Neural cell (in vitro differentiated cells): ENCODE measurements at regions not wholly inside any gene's neighbourhood (a gene's known extent, or its start where the extent isn't known, plus 50 kb on each side); places are given as distances from the start of the nearest gene placed in this dataset.

Experiments
- H2AFZ ChIP-seq: fragments of 200-600, 300-800 bp; sonication (generic), shearing (Covaris generic); 2 replicates; pipeline ENCODE4 v1.6.0; 2014; ENCODE audit warnings: low read depth, mild to moderate bottlenecking, antibody characterized with exemption, low read length, moderate library complexity
- H3F3A ChIP-seq: fragments of 200-600 bp; shearing (Covaris generic); 2 replicates; pipeline ENCODE4 v1.6.1; 2016; ENCODE audit warnings: mild to moderate bottlenecking, moderate library complexity, mixed read lengths, antibody characterized with exemption, low read length; ENCODE audit not compliant: insufficient read depth, poor library complexity, severe bottlenecking
- H3K27ac ChIP-seq: fragments of 200-600, 300-800 bp; sonication (generic), shearing (Covaris generic); 2 replicates; pipeline ENCODE4 v1.5.1; 2014; ENCODE audit warnings: mild to moderate bottlenecking, low read length, moderate library complexity
- H3K27me3 ChIP-seq: fragments of 300-800, 200-600 bp; sonication (generic), shearing (Covaris generic); 2 replicates; pipeline ENCODE4 v1.6.0; 2014; ENCODE audit warnings: mild to moderate bottlenecking, low read depth, low read length, moderate library complexity; ENCODE audit not compliant: insufficient read depth
- H3K36me3 ChIP-seq: fragments of 300-800, 200-600 bp; sonication (generic), shearing (Covaris generic); 2 replicates; pipeline ENCODE4 v1.5.1; 2014; ENCODE audit warnings: mild to moderate bottlenecking, antibody characterized with exemption, low read length, moderate library complexity; ENCODE audit not compliant: insufficient read depth
- H3K4me2 ChIP-seq: fragments of 300-800, 200-600 bp; sonication (generic), shearing (Covaris generic); 2 replicates; pipeline ENCODE4 v1.6.0; 2014; ENCODE audit warnings: mild to moderate bottlenecking, low read length
- H3K4me3 ChIP-seq: fragments of 300-800, 200-600 bp; sonication (generic), shearing (Covaris generic); 2 replicates; pipeline ENCODE4 v1.5.1; 2014; ENCODE audit warnings: mild to moderate bottlenecking, low read length, moderate library complexity
- H3K79me2 ChIP-seq: fragments of 200-600 bp; shearing (Covaris generic); replicated peaks from 2 replicates; pipeline ENCODE4 v1.6.0; 2014; ENCODE audit warnings: mild to moderate bottlenecking, low read length, moderate library complexity; ENCODE audit not compliant: insufficient read depth
- H3K9ac ChIP-seq: fragments of 300-800, 200-600 bp; sonication (generic), shearing (Covaris generic); 2 replicates; pipeline ENCODE4 v1.6.1; 2016; ENCODE audit warnings: mild to moderate bottlenecking, low read length, mixed read lengths
- H3K9me2 ChIP-seq: fragments of 200-600 bp; shearing (Covaris generic); 2 replicates; pipeline ENCODE4 v1.6.1; 2016; ENCODE audit warnings: mild to moderate bottlenecking, low read length, mixed read lengths; ENCODE audit not compliant: insufficient read depth
- H3K9me3 ChIP-seq: fragments of 200-600, 300-800 bp; sonication (generic), shearing (Covaris generic); 2 replicates; pipeline ENCODE4 v1.6.1; 2016; ENCODE audit warnings: mild to moderate bottlenecking, mixed run types, low read length, moderate library complexity, mixed read lengths
- H4K20me1 ChIP-seq: fragments of 200-600 bp; shearing (Covaris generic); 2 replicates; pipeline ENCODE4 v1.6.1; 2016; ENCODE audit warnings: mild to moderate bottlenecking, mixed run types; ENCODE audit not compliant: insufficient read depth
- EP300 ChIP-seq: fragments of 450-650 bp; conservative IDR thresholded peaks from 2 replicates; pipeline ENCODE4 v1.6.1; 2014; ENCODE audit warnings: antibody characterized with exemption, mild to moderate bottlenecking, moderate library complexity; ENCODE audit not compliant: poor library complexity, severe bottlenecking
- EZH2 ChIP-seq: fragments of 200-600, 300-800 bp; shearing (Covaris generic), sonication (generic); IDR thresholded peaks from 2 replicates; pipeline ENCODE4 v1.6.1; 2014; ENCODE audit warnings: antibody characterized with exemption, low read length, borderline replicate concordance, mild to moderate bottlenecking; ENCODE audit not compliant: insufficient read depth, poor library complexity, severe bottlenecking
- MXI1 ChIP-seq: fragments of 450-650 bp; conservative IDR thresholded peaks from 2 replicates; pipeline ENCODE4 v1.6.1; 2014; ENCODE audit warnings: antibody characterized with exemption, mild to moderate bottlenecking; ENCODE audit not compliant: poor library complexity, severe bottlenecking
- POLR2AphosphoS5 ChIP-seq: IDR thresholded peaks from 2 replicates; pipeline ENCODE4 v1.6.1; 2012
- RAD21 ChIP-seq: fragments of 450-650 bp; conservative IDR thresholded peaks from 2 replicates; pipeline ENCODE4 v1.6.1; 2014; ENCODE audit warnings: antibody characterized with exemption, mild to moderate bottlenecking, moderate library complexity
- SMC3 ChIP-seq: fragments of 450-650 bp; conservative IDR thresholded peaks from 2 replicates; pipeline ENCODE4 v1.6.1; 2014; ENCODE audit warnings: antibody characterized with exemption, mild to moderate bottlenecking, moderate library complexity; ENCODE audit not compliant: poor library complexity
- TAF1 ChIP-seq: IDR thresholded peaks from 2 replicates; pipeline ENCODE4 v1.6.1; 2012; ENCODE audit warnings: low read depth
- TF ChIP-seq, protein P1 (sequence below): fragments of 450-650 bp; IDR thresholded peaks from 2 replicates; pipeline ENCODE4 v1.5.1; 2014; ENCODE audit warnings: antibody characterized with exemption, mild to moderate bottlenecking, moderate library complexity; ENCODE audit not compliant: poor library complexity, severe bottlenecking
- TF ChIP-seq, protein P2 (sequence below): IDR thresholded peaks from 2 replicates; pipeline ENCODE4 v1.6.1; 2012; ENCODE audit warnings: borderline replicate concordance

DNA sequence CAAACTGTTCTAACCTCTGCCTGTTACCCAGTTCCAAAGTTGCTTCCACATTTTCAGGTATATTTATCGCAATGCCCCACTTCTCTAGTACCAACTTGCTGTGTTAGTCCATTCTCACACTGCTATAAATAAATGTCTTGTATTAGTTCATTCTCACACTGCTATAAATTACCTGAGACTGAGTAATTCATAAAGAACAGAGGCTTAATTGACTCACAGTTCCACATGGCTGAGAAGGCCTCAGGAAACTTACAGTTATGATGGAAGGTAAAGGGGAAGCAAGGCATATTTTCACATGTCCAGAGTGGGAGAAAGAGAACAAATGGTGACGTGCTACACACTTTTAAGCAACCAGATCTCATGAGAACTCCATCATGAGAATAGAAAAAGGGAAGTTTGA is 130.4 kb upstream of the C11orf87 start:
- no peak overlapping the region for H3K4me2 ChIP-seq
- no peak overlapping the region for H3K27ac ChIP-seq
- no peaks in the 10 kb centered on the region for H3K79me2 ChIP-seq
- no peak overlapping the region for H2AFZ ChIP-seq
- no peak for TF ChIP-seq MXI1
- TF ChIP-seq, protein P1, sequence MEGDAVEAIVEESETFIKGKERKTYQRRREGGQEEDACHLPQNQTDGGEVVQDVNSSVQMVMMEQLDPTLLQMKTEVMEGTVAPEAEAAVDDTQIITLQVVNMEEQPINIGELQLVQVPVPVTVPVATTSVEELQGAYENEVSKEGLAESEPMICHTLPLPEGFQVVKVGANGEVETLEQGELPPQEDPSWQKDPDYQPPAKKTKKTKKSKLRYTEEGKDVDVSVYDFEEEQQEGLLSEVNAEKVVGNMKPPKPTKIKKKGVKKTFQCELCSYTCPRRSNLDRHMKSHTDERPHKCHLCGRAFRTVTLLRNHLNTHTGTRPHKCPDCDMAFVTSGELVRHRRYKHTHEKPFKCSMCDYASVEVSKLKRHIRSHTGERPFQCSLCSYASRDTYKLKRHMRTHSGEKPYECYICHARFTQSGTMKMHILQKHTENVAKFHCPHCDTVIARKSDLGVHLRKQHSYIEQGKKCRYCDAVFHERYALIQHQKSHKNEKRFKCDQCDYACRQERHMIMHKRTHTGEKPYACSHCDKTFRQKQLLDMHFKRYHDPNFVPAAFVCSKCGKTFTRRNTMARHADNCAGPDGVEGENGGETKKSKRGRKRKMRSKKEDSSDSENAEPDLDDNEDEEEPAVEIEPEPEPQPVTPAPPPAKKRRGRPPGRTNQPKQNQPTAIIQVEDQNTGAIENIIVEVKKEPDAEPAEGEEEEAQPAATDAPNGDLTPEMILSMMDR = no peak
- TF ChIP-seq, protein P2, sequence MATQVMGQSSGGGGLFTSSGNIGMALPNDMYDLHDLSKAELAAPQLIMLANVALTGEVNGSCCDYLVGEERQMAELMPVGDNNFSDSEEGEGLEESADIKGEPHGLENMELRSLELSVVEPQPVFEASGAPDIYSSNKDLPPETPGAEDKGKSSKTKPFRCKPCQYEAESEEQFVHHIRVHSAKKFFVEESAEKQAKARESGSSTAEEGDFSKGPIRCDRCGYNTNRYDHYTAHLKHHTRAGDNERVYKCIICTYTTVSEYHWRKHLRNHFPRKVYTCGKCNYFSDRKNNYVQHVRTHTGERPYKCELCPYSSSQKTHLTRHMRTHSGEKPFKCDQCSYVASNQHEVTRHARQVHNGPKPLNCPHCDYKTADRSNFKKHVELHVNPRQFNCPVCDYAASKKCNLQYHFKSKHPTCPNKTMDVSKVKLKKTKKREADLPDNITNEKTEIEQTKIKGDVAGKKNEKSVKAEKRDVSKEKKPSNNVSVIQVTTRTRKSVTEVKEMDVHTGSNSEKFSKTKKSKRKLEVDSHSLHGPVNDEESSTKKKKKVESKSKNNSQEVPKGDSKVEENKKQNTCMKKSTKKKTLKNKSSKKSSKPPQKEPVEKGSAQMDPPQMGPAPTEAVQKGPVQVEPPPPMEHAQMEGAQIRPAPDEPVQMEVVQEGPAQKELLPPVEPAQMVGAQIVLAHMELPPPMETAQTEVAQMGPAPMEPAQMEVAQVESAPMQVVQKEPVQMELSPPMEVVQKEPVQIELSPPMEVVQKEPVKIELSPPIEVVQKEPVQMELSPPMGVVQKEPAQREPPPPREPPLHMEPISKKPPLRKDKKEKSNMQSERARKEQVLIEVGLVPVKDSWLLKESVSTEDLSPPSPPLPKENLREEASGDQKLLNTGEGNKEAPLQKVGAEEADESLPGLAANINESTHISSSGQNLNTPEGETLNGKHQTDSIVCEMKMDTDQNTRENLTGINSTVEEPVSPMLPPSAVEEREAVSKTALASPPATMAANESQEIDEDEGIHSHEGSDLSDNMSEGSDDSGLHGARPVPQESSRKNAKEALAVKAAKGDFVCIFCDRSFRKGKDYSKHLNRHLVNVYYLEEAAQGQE = no peak
- no peak for TF ChIP-seq POLR2AphosphoS5
- no peak for TF ChIP-seq SMC3
- no peak for TF ChIP-seq RAD21
- no peak for TF ChIP-seq EP300
- TF ChIP-seq EZH2 = no peak
- no peak for TF ChIP-seq TAF1
- no peaks in the 10 kb centered on the region for H3K36me3 ChIP-seq
- H3K9me2 ChIP-seq = no peaks in the 10 kb centered on the region
- no peak overlapping the region for H3K4me3 ChIP-seq
- H3K9me3 ChIP-seq = no peaks in the 10 kb centered on the region
- no peak overlapping the region for H3K9ac ChIP-seq
- H3K27me3 ChIP-seq = no peaks in the 10 kb centered on the region
- H4K20me1 ChIP-seq = no peaks in the 10 kb centered on the region
- no peaks in the 10 kb centered on the region for H3F3A ChIP-seq

DNA sequence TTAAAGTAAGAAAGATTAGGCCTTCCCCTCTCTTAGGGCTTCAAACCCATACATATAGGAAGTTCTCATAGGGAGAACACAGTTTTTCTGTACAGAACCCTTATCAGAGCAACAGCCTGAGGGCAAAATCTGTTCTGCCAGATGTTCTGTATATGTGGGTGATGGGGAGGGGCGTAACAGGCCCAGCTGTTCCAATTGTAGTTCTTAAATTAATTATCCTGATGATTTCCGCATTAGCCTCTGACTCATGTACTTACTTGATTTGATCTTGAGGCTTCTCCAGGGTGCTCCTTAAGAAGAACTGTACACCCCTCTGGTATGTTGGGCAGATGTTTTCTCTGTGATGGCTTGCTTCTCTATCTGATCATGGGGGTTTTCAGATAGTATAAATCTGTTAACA is 123.1 kb upstream of the C11orf87 start:
- H3K4me3 ChIP-seq = no peak overlapping the region
- no peak overlapping the region for H3K27ac ChIP-seq
- H3K36me3 ChIP-seq = no peaks in the 10 kb centered on the region
- no peaks in the 10 kb centered on the region for H3K79me2 ChIP-seq
- H3F3A ChIP-seq = no peaks in the 10 kb centered on the region
- no peak overlapping the region for H3K9ac ChIP-seq
- no peaks in the 10 kb centered on the region for H3K9me2 ChIP-seq
- no peaks in the 10 kb centered on the region for H3K9me3 ChIP-seq
- H3K4me2 ChIP-seq = no peak overlapping the region
- no peaks in the 10 kb centered on the region for H3K27me3 ChIP-seq
- no peaks in the 10 kb centered on the region for H4K20me1 ChIP-seq
- TF ChIP-seq MXI1 (no peak), POLR2AphosphoS5 (no peak), EZH2 (no peak), SMC3 (no peak), TAF1 (no peak), RAD21 (no peak), EP300 (no peak)
- TF ChIP-seq, protein P2 = no peak
- TF ChIP-seq, protein P1 = no peak
- H2AFZ ChIP-seq = no peak overlapping the region
